Stimulated activated effector memory CD8-positive, alpha-beta T cell treated with anti-CD3 and anti-CD28 coated beads, Interleukin-12 subunit alpha, Interleukin-12 subunit beta, amount 100 ng/mL, for 72 hours (primary cell): ENCODE measurements at regions not wholly inside any gene's neighbourhood (a gene's known extent, or its start where the extent isn't known, plus 50 kb on each side); places are given as distances from the start of the nearest gene placed in this dataset.

Experiments used
- ATAC-seq: fragments of 150-1000 bp; cut with Tn5 transposase; 2 replicates; pipeline ENCODE4 v1.10.0; 2021
- DNase-seq, 2 donors: peaks; one replicate each; pipeline ENCODE4 v3.0.0; 2021 to 2022; ENCODE audit warnings: low spot score in 2 of 2
- H3K27ac Mint-ChIP-seq: one replicate; pipeline ENCODE4 v1.8.0; 2022; ENCODE audit warnings: mild to moderate bottlenecking, mixed read lengths
- H3K36me3 Mint-ChIP-seq: one replicate; pipeline ENCODE4 v1.8.0; 2022; ENCODE audit warnings: mild to moderate bottlenecking, mixed read lengths
- H3K4me1 Mint-ChIP-seq: one replicate; pipeline ENCODE4 v1.8.0; 2022; ENCODE audit warnings: mixed read lengths
- H3K4me3 Mint-ChIP-seq: one replicate; pipeline ENCODE4 v1.8.0; 2022; ENCODE audit warnings: mild to moderate bottlenecking, mixed read lengths
- H3K9me3 Mint-ChIP-seq: one replicate; pipeline ENCODE4 v1.8.0; 2022; ENCODE audit warnings: mixed read lengths

DNA sequence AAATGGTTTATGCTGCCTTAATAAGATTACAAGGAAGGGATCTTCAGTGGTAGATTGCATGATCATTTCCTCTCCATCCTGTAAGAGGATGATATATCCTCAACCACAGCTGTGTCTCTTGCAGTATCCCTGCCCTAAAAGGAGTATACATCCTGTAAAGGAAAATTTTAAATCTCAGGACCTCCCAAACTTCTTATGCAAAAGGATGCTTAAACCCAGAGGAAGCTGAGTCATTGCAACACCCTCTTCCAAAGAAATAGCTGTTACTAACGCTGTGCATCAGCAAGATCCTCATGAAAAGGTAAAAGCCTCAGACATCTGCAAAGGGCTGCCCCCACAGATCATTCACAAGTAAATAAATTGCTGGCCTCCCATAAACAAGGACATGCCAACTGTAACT lies 599.0 kb downstream of the PRELID2 start:
- H3K9me3 Mint-ChIP-seq, result no peaks in the 10 kb centered on the region
- H3K27ac Mint-ChIP-seq, result no peak overlapping the region
- DNase-seq (no peak), ATAC-seq (no peak)
- no peaks in the 10 kb centered on the region for H3K4me1 Mint-ChIP-seq
- H3K4me3 Mint-ChIP-seq, result no peak overlapping the region
- H3K36me3 Mint-ChIP-seq, result no peaks in the 10 kb centered on the region

DNA sequence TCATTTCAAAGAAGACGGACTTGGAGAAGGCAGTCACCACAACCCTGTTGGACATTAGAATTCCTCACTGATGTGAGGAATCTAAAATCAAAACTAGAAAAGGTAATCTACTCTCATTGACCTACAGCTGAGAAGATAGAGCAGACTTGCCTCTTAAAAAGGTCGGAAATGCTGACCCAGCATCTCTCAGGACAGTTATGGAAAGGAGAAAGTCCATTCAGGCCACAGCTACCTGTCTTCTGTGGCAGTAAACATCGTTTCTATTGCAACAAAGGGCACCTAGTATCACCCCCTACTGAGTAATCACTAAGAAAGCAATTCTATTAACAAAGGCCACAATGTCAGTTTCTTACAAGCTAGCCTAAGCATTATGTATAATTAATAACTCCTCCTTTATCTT lies 601.7 kb downstream of the PRELID2 start:
- no peak for ATAC-seq
- Mint-ChIP-seq H3K27ac (no peak overlapping the region), H3K4me1 (no peaks in the 10 kb centered on the region)

DNA sequence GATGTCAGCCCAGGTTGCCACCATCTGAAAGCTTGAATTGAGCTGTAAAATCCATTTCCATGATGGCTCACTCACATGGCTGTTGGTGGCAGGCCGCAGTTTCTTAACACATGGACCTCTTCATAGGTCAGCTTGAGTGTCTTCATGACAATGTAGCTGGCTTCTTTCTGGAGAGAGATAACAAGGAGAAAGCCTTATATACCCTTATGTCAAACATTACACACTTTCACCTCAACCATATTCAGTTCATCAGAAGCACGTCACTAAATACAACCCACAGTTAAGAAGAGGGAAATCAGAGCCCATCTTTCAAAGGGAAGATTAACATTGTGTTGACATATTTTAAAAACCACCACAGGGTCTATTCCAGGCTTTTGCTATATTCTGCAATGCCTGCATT lies 604.4 kb downstream of the PRELID2 start:
- H3K9me3 Mint-ChIP-seq, result no peaks in the 10 kb centered on the region
- DNase-seq, result no peak
- H3K4me1 Mint-ChIP-seq, result no peaks in the 10 kb centered on the region
- no peak overlapping the region for H3K27ac Mint-ChIP-seq
- no peaks in the 10 kb centered on the region for H3K36me3 Mint-ChIP-seq
- no peak for ATAC-seq
- no peak overlapping the region for H3K4me3 Mint-ChIP-seq

More for the DNA sequence above, 601.7 kb downstream of the PRELID2 start:
- Mint-ChIP-seq H3K36me3 (no peaks in the 10 kb centered on the region), H3K4me3 (no peak overlapping the region), H3K9me3 (no peaks in the 10 kb centered on the region)
- no peak for DNase-seq

DNA sequence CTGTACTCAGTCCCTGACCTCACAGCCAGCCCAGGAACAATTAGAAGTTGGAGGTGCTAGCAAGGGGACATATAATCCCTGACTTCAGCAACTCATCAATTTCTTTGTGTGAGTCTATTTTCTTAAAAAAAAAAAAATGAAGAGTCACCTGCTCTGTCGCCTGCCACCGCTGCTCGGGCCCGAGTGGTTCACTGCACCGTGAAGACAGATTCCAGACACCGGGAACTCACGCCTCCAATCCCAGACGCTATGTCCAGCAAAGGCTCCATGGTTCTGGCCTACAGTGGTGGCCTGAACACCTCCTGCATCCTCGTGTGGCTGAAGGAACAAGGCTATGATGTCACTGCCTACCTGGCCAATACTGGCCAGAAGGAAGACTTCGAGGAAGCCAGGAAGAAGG lies 606.6 kb downstream of the PRELID2 start:
- Mint-ChIP-seq H3K4me3 (no peak overlapping the region), H3K4me1 (no peaks in the 10 kb centered on the region), H3K9me3 (no peaks in the 10 kb centered on the region), H3K27ac (no peak overlapping the region), H3K36me3 (no peaks in the 10 kb centered on the region)
- DNase-seq (no peak), ATAC-seq (no peak)

DNA sequence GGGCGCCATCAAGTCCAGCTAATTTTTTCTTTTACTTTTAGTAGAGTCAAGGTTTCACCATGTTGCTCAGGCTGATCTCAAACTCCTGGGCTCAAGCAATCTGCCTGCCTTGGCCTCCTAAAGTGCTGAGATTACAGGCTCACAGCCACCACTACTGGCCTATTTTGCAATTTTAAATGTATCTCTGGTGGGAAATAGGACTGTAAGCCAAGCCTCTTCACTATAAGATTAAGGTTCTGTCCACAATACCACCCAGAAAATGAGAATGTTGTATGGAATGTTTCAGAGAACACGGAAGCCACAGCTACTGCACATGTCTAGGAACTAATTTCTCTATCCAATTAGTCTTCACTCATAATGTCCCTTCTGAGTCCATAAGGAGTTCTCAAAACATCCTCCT lies 607.3 kb downstream of the PRELID2 start:
- Mint-ChIP-seq H3K9me3 (no peaks in the 10 kb centered on the region), H3K4me1 (no peaks in the 10 kb centered on the region), H3K36me3 (no peaks in the 10 kb centered on the region), H3K4me3 (no peak overlapping the region), H3K27ac (no peak overlapping the region)
- no peak for DNase-seq
- ATAC-seq, result no peak

DNA sequence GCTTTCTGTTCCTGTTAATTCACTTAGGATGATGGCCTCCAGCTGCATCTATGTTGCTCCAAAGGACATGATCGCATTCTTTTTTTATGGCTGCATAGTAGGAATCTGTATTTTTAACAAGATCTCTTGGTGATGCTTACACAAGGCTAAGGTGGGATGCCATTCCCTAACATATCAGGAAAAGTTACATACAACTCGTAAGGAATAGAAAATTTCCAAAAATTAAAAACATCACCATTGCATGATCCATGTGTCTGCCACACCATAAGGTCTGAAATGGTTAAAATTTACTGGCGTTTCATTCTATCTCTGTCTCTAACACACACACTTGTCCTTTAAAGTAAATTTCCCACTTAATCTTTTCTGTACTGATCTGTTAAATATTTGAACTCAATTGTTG lies 608.4 kb downstream of the PRELID2 start:
- Mint-ChIP-seq H3K9me3 (no peaks in the 10 kb centered on the region), H3K36me3 (no peaks in the 10 kb centered on the region), H3K4me3 (no peak overlapping the region), H3K27ac (no peak overlapping the region), H3K4me1 (no peaks in the 10 kb centered on the region)
- ATAC-seq (no peak), DNase-seq (no peak)

DNA sequence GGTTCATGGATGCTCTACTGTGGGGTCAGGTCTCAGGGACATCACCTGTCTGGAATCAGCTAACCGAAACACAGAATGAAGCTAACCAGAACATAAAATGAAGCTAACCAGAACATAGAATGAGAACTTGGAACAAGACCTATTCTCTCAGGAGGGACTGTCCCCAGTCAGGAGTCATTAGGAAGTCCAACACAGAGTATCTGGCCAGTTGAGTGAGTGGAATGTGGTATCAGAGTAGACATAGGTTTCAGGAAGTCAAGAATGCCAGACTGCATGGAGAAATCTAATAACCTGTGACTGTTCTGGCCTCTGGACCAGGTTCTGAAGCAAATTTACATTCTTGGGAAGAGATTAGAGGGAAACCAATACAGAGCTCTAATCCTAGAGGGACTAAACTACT lies 609.6 kb downstream of the PRELID2 start:
- Mint-ChIP-seq H3K36me3 (no peaks in the 10 kb centered on the region), H3K9me3 (no peaks in the 10 kb centered on the region), H3K27ac (no peak overlapping the region), H3K4me1 (no peaks in the 10 kb centered on the region), H3K4me3 (no peak overlapping the region)
- ATAC-seq (no peak), DNase-seq (no peak)

DNA sequence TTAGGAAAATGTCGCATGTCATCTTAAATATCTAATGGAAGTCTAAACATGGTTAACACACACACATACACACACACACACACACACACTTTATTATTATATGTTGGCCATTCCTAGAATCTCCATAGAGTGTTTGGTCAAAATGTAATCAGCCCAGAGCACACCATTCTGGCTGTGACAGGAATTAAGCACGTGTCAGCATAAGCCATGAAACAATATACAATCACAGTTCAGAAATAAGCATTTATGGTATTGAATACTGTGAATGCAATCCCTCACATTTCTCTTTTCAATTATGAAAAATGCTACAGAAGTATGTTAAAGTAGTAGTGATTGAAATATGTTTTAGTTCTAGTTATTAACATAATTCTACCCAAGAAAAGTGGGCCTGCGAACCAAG lies 611.6 kb downstream of the PRELID2 start:
- no peak overlapping the region for H3K27ac Mint-ChIP-seq
- DNase-seq (no peak), ATAC-seq (no peak)
- H3K9me3 Mint-ChIP-seq, result no peaks in the 10 kb centered on the region
- H3K36me3 Mint-ChIP-seq, result no peaks in the 10 kb centered on the region
- no peak overlapping the region for H3K4me3 Mint-ChIP-seq
- H3K4me1 Mint-ChIP-seq, result no peaks in the 10 kb centered on the region

DNA sequence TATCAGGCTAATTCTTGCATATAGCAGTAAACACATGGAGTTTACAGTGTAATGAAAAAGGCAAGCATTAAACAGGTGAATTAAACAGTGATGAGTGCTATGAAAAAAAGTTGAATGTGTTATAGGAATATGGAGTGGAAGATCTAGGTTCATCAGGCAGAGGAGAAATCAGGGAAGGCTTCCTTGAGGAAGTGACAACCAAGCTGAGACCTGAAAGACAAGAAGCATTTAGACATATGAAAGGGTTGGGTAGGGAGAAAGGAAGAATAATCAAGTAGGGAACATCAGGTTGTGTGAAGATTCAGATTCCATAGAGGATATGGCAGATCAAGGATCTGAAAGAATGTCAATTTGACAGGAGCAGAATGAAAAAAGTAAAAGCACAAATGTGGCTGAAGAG lies 612.5 kb downstream of the PRELID2 start:
- no peaks in the 10 kb centered on the region for H3K9me3 Mint-ChIP-seq
- H3K27ac Mint-ChIP-seq, result no peak overlapping the region
- H3K4me3 Mint-ChIP-seq, result no peak overlapping the region
- ATAC-seq (no peak), DNase-seq (no peak)
- no peaks in the 10 kb centered on the region for H3K36me3 Mint-ChIP-seq
- no peaks in the 10 kb centered on the region for H3K4me1 Mint-ChIP-seq

DNA sequence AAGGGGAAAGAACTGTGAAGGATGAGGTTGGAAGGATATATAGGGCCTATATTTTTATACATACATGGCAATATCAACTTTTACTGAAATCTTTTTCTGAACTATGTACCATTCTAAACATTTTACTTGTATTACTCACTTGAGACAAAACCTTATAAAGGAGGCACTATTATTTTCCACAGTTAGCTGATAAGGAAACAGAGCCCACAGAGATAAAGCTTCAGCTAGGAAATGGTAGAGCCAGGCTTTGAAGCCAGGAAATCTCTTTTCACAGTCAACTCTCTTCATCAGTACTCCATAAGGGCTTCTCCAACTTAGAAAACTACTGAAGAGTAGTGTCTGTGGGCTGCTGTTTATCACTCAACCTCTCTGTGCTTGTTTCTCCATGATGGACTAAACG lies 613.7 kb downstream of the PRELID2 start:
- no peak for ATAC-seq
- Mint-ChIP-seq H3K4me3 (no peak overlapping the region), H3K4me1 (no peaks in the 10 kb centered on the region)

DNA sequence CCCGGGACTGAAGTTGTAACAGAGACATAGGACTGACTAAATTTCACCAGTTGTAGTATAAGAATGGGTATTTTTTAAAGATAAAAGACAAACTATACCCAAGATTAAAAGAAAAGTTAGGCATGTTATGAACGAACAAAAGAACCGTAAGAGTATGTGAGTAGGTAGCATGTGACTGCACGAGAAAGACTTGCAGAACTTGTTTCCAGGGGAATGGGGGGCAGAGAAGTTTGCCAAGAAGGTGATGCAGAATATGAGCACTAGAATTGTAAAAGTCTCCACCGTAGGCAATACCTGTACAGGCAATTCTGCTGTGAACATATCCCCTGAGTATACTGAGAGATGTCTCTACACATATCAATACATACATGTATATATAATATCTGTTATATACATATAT lies 614.7 kb downstream of the PRELID2 start:
- Mint-ChIP-seq H3K36me3 (no peaks in the 10 kb centered on the region), H3K4me3 (no peak overlapping the region), H3K27ac (no peak overlapping the region), H3K4me1 (no peaks in the 10 kb centered on the region), H3K9me3 (no peaks in the 10 kb centered on the region)
- DNase-seq (no peak), ATAC-seq (no peak)

More for the DNA sequence above, 613.7 kb downstream of the PRELID2 start:
- H3K9me3 Mint-ChIP-seq, result no peaks in the 10 kb centered on the region
- DNase-seq, result no peak
- H3K27ac Mint-ChIP-seq, result no peak overlapping the region
- no peaks in the 10 kb centered on the region for H3K36me3 Mint-ChIP-seq

DNA sequence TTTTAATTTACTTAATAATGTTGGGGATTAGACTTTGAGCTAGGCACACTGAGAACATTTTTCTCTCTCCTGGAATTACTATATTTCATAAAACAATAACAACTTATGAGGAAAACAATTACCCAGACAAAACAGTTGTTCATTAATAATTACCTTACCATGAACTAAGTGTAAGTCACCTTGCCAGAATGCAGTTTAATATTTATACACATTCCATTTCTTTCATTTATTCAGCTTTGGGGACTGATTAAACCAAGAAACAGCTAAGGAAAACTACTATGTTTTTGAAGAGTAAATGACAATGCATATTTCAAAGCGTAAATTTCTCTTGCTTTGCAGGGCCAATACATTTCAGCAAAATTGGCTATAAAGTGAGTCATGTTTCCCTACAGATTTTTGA lies 616.2 kb downstream of the PRELID2 start:
- peaks cover 5% of the 10 kb centered on the region for H3K9me3 Mint-ChIP-seq
- no peaks in the 10 kb centered on the region for H3K36me3 Mint-ChIP-seq
- no peaks in the 10 kb centered on the region for H3K4me1 Mint-ChIP-seq
- H3K27ac Mint-ChIP-seq, result no peak overlapping the region
- DNase-seq (no peak), ATAC-seq (no peak)
- no peak overlapping the region for H3K4me3 Mint-ChIP-seq

DNA sequence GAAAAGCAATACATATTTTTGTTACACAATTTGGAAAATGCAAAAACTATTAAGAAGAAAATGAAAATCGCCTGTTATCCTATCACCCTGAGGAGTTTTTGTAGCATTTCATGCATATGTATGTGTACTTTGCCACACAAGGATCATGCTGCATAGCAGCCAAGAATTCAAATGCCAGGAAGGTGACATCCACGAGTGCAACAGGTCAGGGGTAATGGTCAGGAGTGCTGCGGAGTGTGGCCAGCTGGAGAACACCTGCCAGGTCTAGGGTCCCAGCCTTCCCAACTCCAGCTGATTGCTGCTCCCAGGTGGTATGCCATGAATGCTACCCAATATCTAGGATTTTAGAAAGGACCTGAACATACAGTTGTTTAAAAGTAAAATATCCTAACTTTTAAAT lies 617.1 kb downstream of the PRELID2 start:
- ATAC-seq (no peak), DNase-seq (no peak)
- H3K27ac Mint-ChIP-seq, result no peak overlapping the region
- H3K4me1 Mint-ChIP-seq, result no peaks in the 10 kb centered on the region
- H3K36me3 Mint-ChIP-seq, result no peaks in the 10 kb centered on the region
- no peak overlapping the region for H3K4me3 Mint-ChIP-seq
- peaks cover 6% of the 10 kb centered on the region for H3K9me3 Mint-ChIP-seq

DNA sequence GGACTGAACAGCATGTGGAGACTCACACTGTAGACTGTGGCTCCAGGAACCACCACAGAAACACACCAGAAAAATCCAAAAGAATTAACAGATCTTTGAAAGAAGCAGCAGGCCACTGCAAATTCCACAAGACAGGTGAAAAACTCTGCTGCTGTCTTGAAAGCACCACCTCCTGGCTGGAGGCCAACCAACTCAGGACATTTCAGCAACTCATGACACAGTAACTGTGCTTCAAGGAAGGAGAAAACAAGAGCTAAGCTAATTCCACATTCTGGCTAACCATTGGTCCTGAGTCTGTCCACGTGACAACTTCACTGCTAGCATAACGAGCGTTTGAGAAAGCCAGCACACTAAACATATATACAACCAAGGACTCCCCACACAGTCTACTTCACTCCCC lies 625.1 kb downstream of the PRELID2 start:
- Mint-ChIP-seq H3K4me1 (no peaks in the 10 kb centered on the region), H3K9me3 (peaks cover 26% of the 10 kb centered on the region), H3K4me3 (no peak overlapping the region), H3K36me3 (no peaks in the 10 kb centered on the region), H3K27ac (no peak overlapping the region)
- ATAC-seq, result no peak
- no peak for DNase-seq

DNA sequence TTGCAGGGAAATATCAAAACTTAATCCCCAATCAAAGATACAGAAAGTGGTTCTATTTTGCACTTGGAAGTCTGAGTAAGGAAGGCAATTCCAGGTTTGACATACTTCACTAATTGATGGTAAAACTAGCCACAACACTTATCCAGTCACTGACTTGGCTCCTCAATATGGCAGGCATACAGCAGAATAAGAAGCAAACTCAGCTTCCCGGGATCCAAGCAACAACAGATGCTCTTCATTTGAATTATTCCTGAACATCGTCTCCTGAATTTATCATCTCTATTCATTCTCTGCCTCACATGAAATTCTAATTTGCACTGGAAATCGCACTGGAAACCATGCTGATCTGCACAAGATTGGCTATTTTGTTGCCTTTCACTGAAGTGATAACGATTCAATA lies 629.6 kb downstream of the PRELID2 start:
- Mint-ChIP-seq H3K4me1 (no peaks in the 10 kb centered on the region), H3K4me3 (no peak overlapping the region), H3K9me3 (peaks cover 17% of the 10 kb centered on the region), H3K27ac (no peak overlapping the region), H3K36me3 (no peaks in the 10 kb centered on the region)
- ATAC-seq (no peak), DNase-seq (no peak)

DNA sequence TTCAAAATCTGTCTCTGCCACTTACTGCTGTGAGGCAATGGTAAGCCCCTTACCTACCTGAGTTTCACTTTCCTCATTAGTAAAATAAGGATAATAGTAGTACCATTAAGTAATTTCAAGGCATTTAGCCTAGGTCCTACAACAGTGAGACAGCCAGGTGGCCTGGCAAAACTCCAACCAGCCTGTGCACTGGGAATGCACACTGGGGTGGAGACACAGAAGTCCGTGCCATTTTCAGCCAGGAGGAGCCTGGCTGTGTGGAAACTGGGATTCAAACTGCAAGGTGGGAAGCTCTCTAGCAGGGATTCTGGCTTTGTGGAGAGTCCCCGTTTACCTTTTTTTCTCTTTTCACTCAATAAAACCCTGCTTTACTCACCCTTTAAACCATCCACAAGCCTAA lies 630.4 kb downstream of the PRELID2 start:
- Mint-ChIP-seq H3K9me3 (peaks cover 14% of the 10 kb centered on the region), H3K36me3 (no peaks in the 10 kb centered on the region)

DNA sequence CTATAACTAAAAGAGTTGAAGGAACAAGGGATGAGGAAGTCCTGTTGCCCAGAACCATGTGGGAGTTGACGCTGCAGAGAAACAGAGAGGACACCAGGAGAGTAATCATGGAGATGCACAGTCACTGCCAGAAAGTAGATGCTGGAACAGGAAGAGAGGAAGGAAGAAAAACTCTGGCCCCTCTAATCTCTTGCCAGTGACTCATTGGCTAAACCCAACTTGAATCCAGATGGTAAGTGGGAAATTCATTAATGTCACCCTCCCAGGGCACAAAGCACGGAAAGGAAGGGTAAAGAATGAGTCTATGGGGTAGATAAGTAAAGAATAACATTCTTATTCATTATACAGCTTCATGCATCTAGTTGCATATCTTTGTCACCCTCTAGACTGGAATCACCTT lies 631.9 kb downstream of the PRELID2 start:
- ATAC-seq (no peak), DNase-seq (no peak)
- H3K4me1 Mint-ChIP-seq, result no peaks in the 10 kb centered on the region
- H3K27ac Mint-ChIP-seq, result no peak overlapping the region
- peaks cover 10% of the 10 kb centered on the region for H3K9me3 Mint-ChIP-seq
- H3K4me3 Mint-ChIP-seq, result no peak overlapping the region
- H3K36me3 Mint-ChIP-seq, result no peaks in the 10 kb centered on the region

More for the DNA sequence above, 630.4 kb downstream of the PRELID2 start:
- Mint-ChIP-seq H3K4me3 (no peak overlapping the region), H3K27ac (no peak overlapping the region), H3K4me1 (no peaks in the 10 kb centered on the region)
- DNase-seq, result no peak
- no peak for ATAC-seq
